Pancreas (tissue), 10 donors: ENCODE measurements at regions not wholly inside any gene's neighbourhood (a gene's known extent, or its start where the extent isn't known, plus 50 kb on each side); places are given as distances from the start of the nearest gene placed in this dataset.

Source experiments
- ATAC-seq, 4 donors: fragments of 200-7000 bp; cut with Tn5 transposase; one replicate each; pipeline versions ENCODE4 v1.8.0 to v1.9.1; 2020; ENCODE audit warnings: mild to moderate bottlenecking in 4 of 4, moderate library complexity in 4 of 4
- DNase-seq, 6 donors: peaks; one replicate each; pipeline ENCODE4 v3.0.0-alpha.2; 2020
- FAIRE-seq: peaks from 2 replicates; lab custom pipeline; 2012; peaks lifted over from hg19 to GRCh38; lab: Jason Lieb, UNC
- H3K27ac ChIP-seq, 4 donors: fragments of 200-600 bp; sonication (generic); 1 replicate in 3 of 4; 2 replicates in 1 of 4; pipeline versions ENCODE4 v1.5.0 to v1.8.0; 2020
- H3K27me3 ChIP-seq, 4 donors: fragments of 200-600 bp; one replicate each; pipeline ENCODE4 v1.8.0; 2021
- H3K36me3 ChIP-seq, 3 donors: fragments of 200-600 bp; sonication (generic) in 1 of 3; one replicate each; pipeline versions ENCODE4 v1.5.0 to v1.8.0; 2020 to 2021
- H3K4me1 ChIP-seq, 3 donors: fragments of 200-600 bp; one replicate each; pipeline ENCODE4 v1.8.0; 2021
- H3K4me3 ChIP-seq, 4 donors: fragments of 200-600 bp; sonication (generic) in 2 of 4; one replicate each; pipeline versions ENCODE4 v1.5.0 to v1.8.0; 2020 to 2021
- H3K9me3 ChIP-seq, 4 donors: fragments of 200-600 bp; one replicate each; pipeline ENCODE4 v1.8.0; 2021
- WGBS, 2 donors: extraction: QIAGEN DNeasy Blood & Tissue Kit; methylation state at CpG; one replicate each; pipeline ENCODE4 v1.1.7; 2013; 5-methylcytosine and 5-hydroxymethylcytosine counted together
- intact Hi-C, 3 donors: fragments of 100-400 bp; cut with DNase I; formaldehyde crosslinking; loops; one replicate each; pipeline versions ENCODE4 v1.11.1 to v1.14.2; 2022
- TF ChIP-seq, protein P1 (sequence below), 4 donors: fragments of 200-600 bp; sonication (generic) in 3 of 4; IDR thresholded peaks; one replicate each; pipeline versions ENCODE4 v1.5.0 to v1.8.0; 2021; ENCODE audit warnings: antibody characterized with exemption in 4 of 4
- donor health status: healthy with polysubstance abuse.
- donor health status: DM: no; HTN: no; CAD: no; lungs with moderate emphysema.
- donor health status: DM: no; HTN: no; CAD: no.
- donor health status: control.
- donor health status: control.
- donor health status: Bipolar disorder and iron deficiency.
- donor health status: DM: yes; HTN: yes; CAD: no.
- donor health status: DM: no; HTN: no; CAD: no.
- donor health status: DM: no; HTN: no; CAD: no.
- donor health status: DM: yes; HTN: yes; CAD: no.

GRCh38 chr4:63308697-63309096 lies 1100.6 kb downstream of the TECRL start:
- Histone ChIP-seq H3K4me1 (no peaks in the 10 kb centered on the region), H3K4me3 (no peak overlapping the region), H3K27ac (no peak overlapping the region), H3K9me3 (no peaks in the 10 kb centered on the region), H3K27me3 (no peaks in the 10 kb centered on the region), H3K36me3 (no peaks in the 10 kb centered on the region)
- no peak for DNase-seq
- TF ChIP-seq, protein P1, sequence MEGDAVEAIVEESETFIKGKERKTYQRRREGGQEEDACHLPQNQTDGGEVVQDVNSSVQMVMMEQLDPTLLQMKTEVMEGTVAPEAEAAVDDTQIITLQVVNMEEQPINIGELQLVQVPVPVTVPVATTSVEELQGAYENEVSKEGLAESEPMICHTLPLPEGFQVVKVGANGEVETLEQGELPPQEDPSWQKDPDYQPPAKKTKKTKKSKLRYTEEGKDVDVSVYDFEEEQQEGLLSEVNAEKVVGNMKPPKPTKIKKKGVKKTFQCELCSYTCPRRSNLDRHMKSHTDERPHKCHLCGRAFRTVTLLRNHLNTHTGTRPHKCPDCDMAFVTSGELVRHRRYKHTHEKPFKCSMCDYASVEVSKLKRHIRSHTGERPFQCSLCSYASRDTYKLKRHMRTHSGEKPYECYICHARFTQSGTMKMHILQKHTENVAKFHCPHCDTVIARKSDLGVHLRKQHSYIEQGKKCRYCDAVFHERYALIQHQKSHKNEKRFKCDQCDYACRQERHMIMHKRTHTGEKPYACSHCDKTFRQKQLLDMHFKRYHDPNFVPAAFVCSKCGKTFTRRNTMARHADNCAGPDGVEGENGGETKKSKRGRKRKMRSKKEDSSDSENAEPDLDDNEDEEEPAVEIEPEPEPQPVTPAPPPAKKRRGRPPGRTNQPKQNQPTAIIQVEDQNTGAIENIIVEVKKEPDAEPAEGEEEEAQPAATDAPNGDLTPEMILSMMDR (IDR thresholded peaks at IDR 0.05), result no peak
- ATAC-seq, result no peak
- no peak for FAIRE-seq
- intact Hi-C loops, result no loop called here

DNA sequence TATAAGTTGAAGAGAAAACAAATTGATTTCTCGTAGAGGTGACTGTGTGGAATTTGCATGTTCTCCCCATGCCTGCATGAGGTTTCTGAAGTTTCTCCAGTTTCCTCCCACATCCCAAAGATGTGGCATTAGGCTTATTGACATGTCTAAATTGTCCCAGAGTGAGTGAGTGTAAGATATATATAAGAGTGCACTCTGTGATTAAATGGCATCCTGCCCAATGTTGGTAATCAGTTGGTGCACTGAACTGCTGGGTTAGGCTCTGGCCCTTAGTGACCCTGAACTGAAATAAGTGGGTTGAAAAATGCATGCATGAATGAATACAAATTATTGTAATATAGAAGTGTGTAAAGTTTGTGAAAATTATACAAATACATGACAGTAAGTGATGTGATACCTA lies 1106.5 kb downstream of the TECRL start:
- WGBS, 2 donors, result 53 to 62% methylated on average over 1 of the region's 1 CpG
- no peak overlapping the region for H3K4me3 ChIP-seq
- H3K27ac ChIP-seq, result no peak overlapping the region
- ATAC-seq (no peak), DNase-seq (no peak), FAIRE-seq (no peak)
- H3K36me3 ChIP-seq, result no peaks in the 10 kb centered on the region
- H3K27me3 ChIP-seq, result no peaks in the 10 kb centered on the region
- H3K9me3 ChIP-seq, result no peaks in the 10 kb centered on the region
- intact Hi-C loops, result no loop called here
- TF ChIP-seq, protein P1 (IDR thresholded peaks at IDR 0.05), result no peak
- no peaks in the 10 kb centered on the region for H3K4me1 ChIP-seq

DNA sequence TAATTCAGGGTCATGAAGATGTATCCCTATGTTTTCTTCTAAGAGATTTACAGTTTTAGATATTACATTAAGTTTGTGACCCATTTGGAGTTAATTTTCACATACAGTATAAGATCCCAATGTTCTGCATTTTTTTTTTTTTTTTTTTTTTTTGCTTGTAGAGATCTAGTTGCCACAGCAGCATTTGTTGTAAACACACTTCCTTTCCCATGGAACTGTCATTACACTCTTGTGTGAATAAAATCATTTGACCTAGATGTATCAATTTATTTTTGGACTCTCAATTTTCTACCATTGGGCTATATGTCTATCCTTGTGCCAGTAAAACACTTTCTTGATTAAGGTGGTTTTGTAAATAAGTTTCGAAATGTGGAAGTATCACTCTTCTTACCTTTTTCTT lies 1107.2 kb downstream of the TECRL start:
- Histone ChIP-seq H3K27me3 (no peaks in the 10 kb centered on the region), H3K9me3 (no peaks in the 10 kb centered on the region), H3K4me1 (no peaks in the 10 kb centered on the region), H3K36me3 (no peaks in the 10 kb centered on the region), H3K4me3 (no peak overlapping the region), H3K27ac (no peak overlapping the region)
- DNase-seq (no peak), FAIRE-seq (no peak), ATAC-seq (no peak)
- TF ChIP-seq, protein P1 (IDR thresholded peaks at IDR 0.05), result no peak
- intact Hi-C loops, result no loop called here
- 63 to 83% methylated on average over 1 of the region's 1 CpG for WGBS, 2 donors

DNA sequence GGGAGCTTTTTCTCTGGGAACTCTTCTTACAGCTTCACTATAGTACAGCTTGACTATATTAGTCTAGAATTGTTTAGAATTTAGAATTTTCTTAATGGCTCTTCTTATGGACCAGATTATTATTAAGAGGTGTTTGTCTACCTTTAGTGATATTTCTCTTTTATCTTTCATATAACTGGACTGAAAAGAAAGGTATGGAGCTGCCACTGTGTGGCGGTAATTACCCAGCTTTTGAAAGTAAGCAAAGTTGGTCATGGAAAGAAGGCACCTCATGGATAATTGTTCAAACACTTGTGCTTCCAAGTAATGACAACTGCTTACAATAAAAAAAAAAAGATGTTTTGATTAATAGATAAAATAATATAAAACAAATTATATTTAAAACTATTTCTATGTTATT lies 1112.5 kb downstream of the TECRL start:
- no peak for FAIRE-seq
- no peaks in the 10 kb centered on the region for H3K27me3 ChIP-seq
- WGBS, 2 donors, result 26 to 38% methylated on average over 1 of the region's 1 CpG
- H3K4me1 ChIP-seq, result no peaks in the 10 kb centered on the region
- H3K9me3 ChIP-seq, result no peaks in the 10 kb centered on the region
- H3K36me3 ChIP-seq, result no peaks in the 10 kb centered on the region
- no peak for ATAC-seq
- no peak overlapping the region for H3K27ac ChIP-seq
- DNase-seq, result no peak
- intact Hi-C loops, result no loop called here
- TF ChIP-seq, protein P1 (IDR thresholded peaks at IDR 0.05), result no peak
- no peak overlapping the region for H3K4me3 ChIP-seq

DNA sequence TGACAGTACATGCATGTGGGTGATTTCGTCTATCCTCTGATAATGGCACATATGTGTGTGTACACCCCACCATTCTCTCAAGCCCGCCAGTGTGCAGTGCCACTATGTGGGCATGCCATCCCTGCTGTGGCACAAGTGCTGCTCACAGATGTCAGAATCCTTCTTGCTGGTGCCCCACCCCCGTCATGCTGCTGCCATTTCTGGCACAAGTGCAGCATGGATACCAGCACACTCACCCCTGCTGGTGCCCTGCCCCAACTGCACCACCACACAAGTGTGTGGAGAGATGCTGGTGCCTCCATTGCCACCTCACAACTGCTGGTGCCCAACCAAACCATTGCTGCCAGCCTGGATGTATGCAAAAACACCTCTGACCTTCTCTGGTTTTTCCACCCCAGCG lies 1133.8 kb downstream of the TECRL start:
- Histone ChIP-seq H3K9me3 (no peaks in the 10 kb centered on the region), H3K4me1 (no peaks in the 10 kb centered on the region), H3K36me3 (no peaks in the 10 kb centered on the region), H3K4me3 (no peak overlapping the region), H3K27ac (no peak overlapping the region), H3K27me3 (no peaks in the 10 kb centered on the region)
- TF ChIP-seq, protein P1 (IDR thresholded peaks at IDR 0.05), result no peak
- FAIRE-seq (no peak), DNase-seq (peak in 2 of 6 donors; percentile 4 to 36), ATAC-seq (no peak)
- 48 to 50% methylated on average over 4 of the region's 4 CpGs for WGBS, 2 donors
- intact Hi-C loops, result no loop called here
